Prostate gland (tissue), 2 donors: ENCODE measurements at regions not wholly inside any gene's neighbourhood (a gene's known extent, or its start where the extent isn't known, plus 50 kb on each side); places are given as distances from the start of the nearest gene placed in this dataset.

Source experiments
- CTCF ChIP-seq, 4 experiments: fragments of 200-600 bp in 2 of 4; fragments of 450-650 bp in 2 of 4; sonication (generic) in 2 of 4; IDR thresholded peaks; 1 replicate in 3 of 4; 2 replicates in 1 of 4; pipeline ENCODE4 v1.5.1; 2016 to 2019; ENCODE audit warnings: antibody characterized with exemption in 4 of 4, mild to moderate bottlenecking in 2 of 4, moderate library complexity in 2 of 4
- POLR2A ChIP-seq: fragments of 450-650 bp; IDR thresholded peaks from one replicate; pipeline ENCODE4 v1.6.1; 2016; ENCODE audit warnings: antibody characterized with exemption, mild to moderate bottlenecking

DNA sequence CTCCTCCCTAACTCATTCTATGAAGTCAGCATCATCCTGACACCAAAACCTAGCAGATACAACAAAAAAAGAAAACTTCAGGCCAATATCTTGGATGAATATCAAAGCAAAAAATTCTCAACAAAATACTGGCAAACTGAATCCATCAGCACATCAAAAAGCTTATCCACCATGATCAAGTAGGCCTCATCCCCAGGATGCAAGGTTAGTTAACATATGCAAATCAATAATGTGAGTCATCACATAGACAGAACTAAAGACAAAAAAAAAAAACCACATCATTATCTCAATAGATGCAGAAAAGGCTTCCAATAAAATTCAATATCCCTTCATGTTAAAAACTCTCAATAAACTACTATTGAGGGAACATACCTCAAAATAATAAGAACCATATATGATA is 306.8 kb upstream of the TMC3 start:
- no peak for TF ChIP-seq POLR2A
- TF ChIP-seq CTCF (IDR thresholded peaks at IDR 0.05) = no peak
